ENCODE measurements at regions not wholly inside any gene's neighbourhood (a gene's known extent, or its start where the extent isn't known, plus 50 kb on each side); places are given as distances from the start of the nearest gene placed in this dataset.

GRCh38 chr5:171579976-171580411 lies 160.5 kb downstream of the FGF18 start:
- peaks cover 4% of the 10 kb centered on the region for H3K9me3 Mint-ChIP-seq
- H3K4me3 ChIP-seq (ENCODE audit: low read length) = no peak overlapping the region
- H3K27ac ChIP-seq (ENCODE audit: low read depth in 1 of 2, low read length in 2 of 2) = no peak overlapping the region
- DNase-seq (no peak), ATAC-seq (ENCODE audit: poor library complexity) (no peak)
- no peaks in the 10 kb centered on the region for H3K36me3 ChIP-seq (ENCODE audit: insufficient read depth, low read length)
- CTCF ChIA-PET = no interaction called here
- H3K9me3 ChIP-seq (ENCODE audit: control insufficient read depth in 1 of 2, insufficient read depth in 1 of 2, low read length in 2 of 2) = peaks cover 0 to 3% of the 10 kb centered on the region in 2 experiments
- no peaks in the 10 kb centered on the region for H3K4me1 ChIP-seq (ENCODE audit: insufficient read depth, low read length)
- H3K27me3 Mint-ChIP-seq = peaks cover 20% of the 10 kb centered on the region
- peaks cover 0 to 5% of the 10 kb centered on the region in 2 experiments for H3K27me3 ChIP-seq (ENCODE audit: control insufficient read depth in 1 of 2, insufficient read depth in 2 of 2, low read length in 2 of 2)
- H3K27ac Mint-ChIP-seq = no peak overlapping the region
- no peak for TF ChIP-seq CTCF (IDR thresholded peaks at IDR 0.05)
- intact Hi-C loops (cut with DNase I, micrococcal nuclease) = no loop called here
- H3K36me3 Mint-ChIP-seq (ENCODE audit: low read depth) = no peaks in the 10 kb centered on the region
- POLR2A ChIA-PET = no interaction called here
- no peaks in the 10 kb centered on the region for H3K4me1 Mint-ChIP-seq (ENCODE audit: low read depth)
- H3K4me3 Mint-ChIP-seq = no peak overlapping the region

- TF ChIP-seq CTCF (IDR thresholded peaks at IDR 0.05) = no peak
- intact Hi-C loops (cut with DNase I, micrococcal nuclease) = no loop called here
- H3K27ac ChIP-seq (ENCODE audit: low read depth in 1 of 2, low read length in 2 of 2) = no peak overlapping the region
- CTCF ChIA-PET = interaction anchor here (0.7 kb wide), 1 partner anchor 145 kb away, joined by 3 read pairs; no protein-coding TSS in a partner anchor
- ATAC-seq (ENCODE audit: poor library complexity) = no peak
- H3K4me3 ChIP-seq (ENCODE audit: low read length) = no peak overlapping the region
- H3K27me3 ChIP-seq (ENCODE audit: control insufficient read depth in 1 of 2, insufficient read depth in 2 of 2, low read length in 2 of 2) = peaks cover 0 to 5% of the 10 kb centered on the region in 2 experiments
- H3K9me3 ChIP-seq (ENCODE audit: control insufficient read depth in 1 of 2, insufficient read depth in 1 of 2, low read length in 2 of 2) = peaks cover 0 to 3% of the 10 kb centered on the region in 2 experiments
- H3K36me3 ChIP-seq (ENCODE audit: insufficient read depth, low read length) = no peaks in the 10 kb centered on the region
- H3K36me3 Mint-ChIP-seq (ENCODE audit: low read depth) = no peaks in the 10 kb centered on the region
- no peaks in the 10 kb centered on the region for H3K4me1 ChIP-seq (ENCODE audit: insufficient read depth, low read length)
- DNase-seq = no peak
- H3K27me3 Mint-ChIP-seq = peaks cover 20% of the 10 kb centered on the region
- H3K27ac Mint-ChIP-seq = no peak overlapping the region
- H3K9me3 Mint-ChIP-seq = peaks cover 4% of the 10 kb centered on the region
- POLR2A ChIA-PET = no interaction called here
- no peaks in the 10 kb centered on the region for H3K4me1 Mint-ChIP-seq (ENCODE audit: low read depth)
- H3K4me3 Mint-ChIP-seq = no peak overlapping the region
These were observed 161.2 kb downstream of the FGF18 start for GRCh38 chr5:171580502-171581265.

GRCh38 chr5:171581781-171582180 lies 162.3 kb downstream of the FGF18 start:
- H3K27me3 Mint-ChIP-seq = peaks cover 11% of the 10 kb centered on the region
- peaks cover 0 to 4% of the 10 kb centered on the region in 2 experiments for H3K27me3 ChIP-seq (ENCODE audit: control insufficient read depth in 1 of 2, insufficient read depth in 2 of 2, low read length in 2 of 2)
- no peak for DNase-seq
- no peak overlapping the region for H3K27ac ChIP-seq (ENCODE audit: low read depth in 1 of 2, low read length in 2 of 2)
- H3K36me3 Mint-ChIP-seq (ENCODE audit: low read depth) = no peaks in the 10 kb centered on the region
- POLR2A ChIA-PET = no interaction called here
- no peak overlapping the region for H3K4me3 Mint-ChIP-seq
- CTCF ChIA-PET = no interaction called here
- no peak for TF ChIP-seq CTCF (IDR thresholded peaks at IDR 0.05)
- no peaks in the 10 kb centered on the region for H3K4me1 Mint-ChIP-seq (ENCODE audit: low read depth)
- no peak overlapping the region for H3K4me3 ChIP-seq (ENCODE audit: low read length)
- H3K27ac Mint-ChIP-seq = no peak overlapping the region
- no peaks in the 10 kb centered on the region for H3K9me3 Mint-ChIP-seq
- H3K4me1 ChIP-seq (ENCODE audit: insufficient read depth, low read length) = no peaks in the 10 kb centered on the region
- no peaks in the 10 kb centered on the region for H3K36me3 ChIP-seq (ENCODE audit: insufficient read depth, low read length)
- peaks cover 0 to 3% of the 10 kb centered on the region in 2 experiments for H3K9me3 ChIP-seq (ENCODE audit: control insufficient read depth in 1 of 2, insufficient read depth in 1 of 2, low read length in 2 of 2)
- ATAC-seq (ENCODE audit: poor library complexity) = no peak
- intact Hi-C loops (cut with DNase I, micrococcal nuclease) = no loop called here

All from CD4-positive, alpha-beta T cell (primary cell).